ENCODE measurements at regions not wholly inside any gene's neighbourhood (a gene's known extent, or its start where the extent isn't known, plus 50 kb on each side); places are given as distances from the start of the nearest gene placed in this dataset.
"Not testable (repeated sequence)": the region's sequence is repeated elsewhere in the genome, so short reads cannot be mapped to it uniquely, and the experiment has no call there.

- no peak overlapping the region for H3K9ac ChIP-seq (ENCODE audit: low read depth, low read length)
- H3K4me1 ChIP-seq (ENCODE audit: insufficient read depth, low read length) = peaks cover 1% of the 10 kb centered on the region; the same call in 1 of the 2 replicates
- H3K9me3 ChIP-seq (ENCODE audit: control insufficient read depth, insufficient read depth, low read length) = no peaks in the 10 kb centered on the region; the same call in 1 of the 2 replicates
- no peaks in the 10 kb centered on the region for H3K36me3 ChIP-seq (ENCODE audit: insufficient read depth, low read length)
Observed at GRCh38 chr10:44253769-44254462, 131.0 kb downstream of the CXCL12 start.

- H3K36me3 ChIP-seq (ENCODE audit: insufficient read depth, low read length); H3K4me1 ChIP-seq (ENCODE audit: insufficient read depth, low read length); H3K9ac ChIP-seq (ENCODE audit: low read depth, low read length); H3K9me3 ChIP-seq (ENCODE audit: control insufficient read depth, insufficient read depth, low read length): not testable (repeated sequence)
Observed at GRCh38 chr10:44252631-44253030, 132.3 kb downstream of the CXCL12 start.

- H3K4me1 ChIP-seq (ENCODE audit: insufficient read depth, low read length); H3K9me3 ChIP-seq (ENCODE audit: control insufficient read depth, insufficient read depth, low read length); H3K36me3 ChIP-seq (ENCODE audit: insufficient read depth, low read length): not testable (repeated sequence)
- peak overlapping the region; percentile 55; the same call in 1 of the 2 replicates for H3K9ac ChIP-seq (ENCODE audit: low read depth, low read length)
Observed at GRCh38 chr10:44249933-44250332, 135.0 kb downstream of the CXCL12 start.

GRCh38 chr10:44249490-44249889, 135.4 kb downstream of the CXCL12 start:
- H3K36me3 ChIP-seq (ENCODE audit: insufficient read depth, low read length) = no peaks in the 10 kb centered on the region
- peak overlapping the region; percentile 55; the same call in 1 of the 2 replicates for H3K9ac ChIP-seq (ENCODE audit: low read depth, low read length)
- no peaks in the 10 kb centered on the region; the same call in 1 of the 2 replicates for H3K9me3 ChIP-seq (ENCODE audit: control insufficient read depth, insufficient read depth, low read length)
- no peaks in the 10 kb centered on the region; the same call in 1 of the 2 replicates for H3K4me1 ChIP-seq (ENCODE audit: insufficient read depth, low read length)

- H3K9ac ChIP-seq (ENCODE audit: low read depth, low read length); H3K9me3 ChIP-seq (ENCODE audit: control insufficient read depth, insufficient read depth, low read length); H3K4me1 ChIP-seq (ENCODE audit: insufficient read depth, low read length); H3K36me3 ChIP-seq (ENCODE audit: insufficient read depth, low read length): not testable (repeated sequence)
Observed at GRCh38 chr10:44246700-44247099, 138.2 kb downstream of the CXCL12 start.

GRCh38 chr10:44246287-44246686, 138.6 kb downstream of the CXCL12 start:
- H3K4me1 ChIP-seq (ENCODE audit: insufficient read depth, low read length); H3K9me3 ChIP-seq (ENCODE audit: control insufficient read depth, insufficient read depth, low read length); H3K36me3 ChIP-seq (ENCODE audit: insufficient read depth, low read length); H3K9ac ChIP-seq (ENCODE audit: low read depth, low read length): not testable (repeated sequence)

GRCh38 chr10:44245601-44245938, 139.3 kb downstream of the CXCL12 start:
- no peaks in the 10 kb centered on the region for H3K36me3 ChIP-seq (ENCODE audit: insufficient read depth, low read length)
- no peaks in the 10 kb centered on the region for H3K9me3 ChIP-seq (ENCODE audit: control insufficient read depth, insufficient read depth, low read length)
- no peak overlapping the region for H3K9ac ChIP-seq (ENCODE audit: low read depth, low read length)
- peaks cover 5% of the 10 kb centered on the region for H3K4me1 ChIP-seq (ENCODE audit: insufficient read depth, low read length)

- H3K36me3 ChIP-seq (ENCODE audit: insufficient read depth, low read length) = no peaks in the 10 kb centered on the region
- H3K4me1 ChIP-seq (ENCODE audit: insufficient read depth, low read length) = peaks cover 5% of the 10 kb centered on the region
- H3K9me3 ChIP-seq (ENCODE audit: control insufficient read depth, insufficient read depth, low read length) = no peaks in the 10 kb centered on the region
- H3K9ac ChIP-seq (ENCODE audit: low read depth, low read length) = no peak overlapping the region
Observed at GRCh38 chr10:44244745-44245600, 139.9 kb downstream of the CXCL12 start.

- Histone ChIP-seq H3K9ac (ENCODE audit: low read depth, low read length) (no peak overlapping the region), H3K4me1 (ENCODE audit: insufficient read depth, low read length) (peaks cover 5% of the 10 kb centered on the region; the same call in 1 of the 2 replicates), H3K9me3 (ENCODE audit: control insufficient read depth, insufficient read depth, low read length) (no peaks in the 10 kb centered on the region), H3K36me3 (ENCODE audit: insufficient read depth, low read length) (no peaks in the 10 kb centered on the region)
Observed at GRCh38 chr10:44243851-44244510, 140.9 kb downstream of the CXCL12 start.

GRCh38 chr10:44242826-44243225, 142.1 kb downstream of the CXCL12 start:
- H3K4me1 ChIP-seq (ENCODE audit: insufficient read depth, low read length) = peaks cover 5% of the 10 kb centered on the region; the same call in 1 of the 2 replicates
- no peaks in the 10 kb centered on the region for H3K9me3 ChIP-seq (ENCODE audit: control insufficient read depth, insufficient read depth, low read length)

GRCh38 chr10:44242091-44242490, 142.8 kb downstream of the CXCL12 start:
- H3K36me3 ChIP-seq (ENCODE audit: insufficient read depth, low read length) = no peaks in the 10 kb centered on the region
- no peaks in the 10 kb centered on the region for H3K9me3 ChIP-seq (ENCODE audit: control insufficient read depth, insufficient read depth, low read length)
- peaks cover 5% of the 10 kb centered on the region; the same call in 1 of the 2 replicates for H3K4me1 ChIP-seq (ENCODE audit: insufficient read depth, low read length)
- no peak overlapping the region for H3K9ac ChIP-seq (ENCODE audit: low read depth, low read length)

More at GRCh38 chr10:44242826-44243225, 142.1 kb downstream of the CXCL12 start:
- Histone ChIP-seq H3K9ac (ENCODE audit: low read depth, low read length) (no peak overlapping the region), H3K36me3 (ENCODE audit: insufficient read depth, low read length) (no peaks in the 10 kb centered on the region)

GRCh38 chr10:44240584-44241205, 144.2 kb downstream of the CXCL12 start:
- H3K4me1 ChIP-seq (ENCODE audit: insufficient read depth, low read length) = peaks cover 5% of the 10 kb centered on the region; the same call in 1 of the 2 replicates
- H3K36me3 ChIP-seq (ENCODE audit: insufficient read depth, low read length) = no peaks in the 10 kb centered on the region
- H3K9ac ChIP-seq (ENCODE audit: low read depth, low read length) = no peak overlapping the region
- H3K9me3 ChIP-seq (ENCODE audit: control insufficient read depth, insufficient read depth, low read length) = no peaks in the 10 kb centered on the region

- no peaks in the 10 kb centered on the region for H3K36me3 ChIP-seq (ENCODE audit: insufficient read depth, low read length)
- H3K9me3 ChIP-seq (ENCODE audit: control insufficient read depth, insufficient read depth, low read length) = no peaks in the 10 kb centered on the region
- peaks cover 6% of the 10 kb centered on the region for H3K4me1 ChIP-seq (ENCODE audit: insufficient read depth, low read length)
- H3K9ac ChIP-seq (ENCODE audit: low read depth, low read length) = no peak overlapping the region
Observed at GRCh38 chr10:44238212-44238611, 146.7 kb downstream of the CXCL12 start.

GRCh38 chr10:44237364-44238049, 147.4 kb downstream of the CXCL12 start:
- Histone ChIP-seq H3K36me3 (ENCODE audit: insufficient read depth, low read length) (no peaks in the 10 kb centered on the region), H3K9me3 (ENCODE audit: control insufficient read depth, insufficient read depth, low read length) (no peaks in the 10 kb centered on the region), H3K4me1 (ENCODE audit: insufficient read depth, low read length) (peaks cover 10% of the 10 kb centered on the region), H3K9ac (ENCODE audit: low read depth, low read length) (no peak overlapping the region)

All from ES-I3 (cell line).